DOHH2 (cell line): ENCODE measurements at regions not wholly inside any gene's neighbourhood (a gene's known extent, or its start where the extent isn't known, plus 50 kb on each side); places are given as distances from the start of the nearest gene placed in this dataset.

Experiments used
- H3F3A ChIP-seq: fragments of 200-600 bp; sonication (generic), shearing (Covaris generic); 2 replicates; pipeline ENCODE4 v1.6.0; 2016; ENCODE audit warnings: antibody characterized with exemption, mild to moderate bottlenecking; ENCODE audit not compliant: control insufficient read depth, insufficient read depth
- H3K27ac ChIP-seq: fragments of 200-600 bp; sonication (generic); 2 replicates; pipeline ENCODE4 v1.5.1; 2014; ENCODE audit warnings: low read depth, mild to moderate bottlenecking, low read length, moderate library complexity
- H3K27me3 ChIP-seq: fragments of 200-600 bp; sonication (generic); 2 replicates; pipeline ENCODE4 v1.6.1; 2014; ENCODE audit warnings: mild to moderate bottlenecking, low read length, mixed read lengths; ENCODE audit not compliant: control insufficient read depth
- H3K36me3 ChIP-seq: fragments of 200-600 bp; sonication (generic); 2 replicates; pipeline ENCODE4 v1.6.1; 2014; ENCODE audit warnings: mild to moderate bottlenecking, low read length, moderate library complexity, mixed read lengths; ENCODE audit not compliant: control insufficient read depth
- H3K4me1 ChIP-seq: fragments of 200-600 bp; sonication (generic); 2 replicates; pipeline ENCODE4 v1.6.1; 2014; ENCODE audit warnings: mild to moderate bottlenecking, low read length, mixed read lengths; ENCODE audit not compliant: control insufficient read depth
- H3K4me2 ChIP-seq: fragments of 200-600 bp; sonication (generic); 2 replicates; pipeline ENCODE4 v1.6.0; 2014; ENCODE audit warnings: mild to moderate bottlenecking, low read length, moderate library complexity
- H3K4me3 ChIP-seq: fragments of 200-600 bp; sonication (generic); 2 replicates; pipeline ENCODE4 v1.5.1; 2014; ENCODE audit warnings: mild to moderate bottlenecking, low read length, mixed read lengths
- H3K79me2 ChIP-seq: fragments of 200-600 bp; sonication (generic); 2 replicates; pipeline ENCODE4 v1.6.1; 2014; ENCODE audit warnings: mild to moderate bottlenecking, low read length, mixed read lengths; ENCODE audit not compliant: control insufficient read depth
- H3K9me2 ChIP-seq: fragments of 200-600 bp; sonication (generic); replicated peaks from 2 replicates; pipeline ENCODE4 v1.6.1; 2014; ENCODE audit warnings: mild to moderate bottlenecking, low read length, mixed read lengths; ENCODE audit not compliant: control insufficient read depth
- H3K9me3 ChIP-seq: fragments of 200-600 bp; sonication (generic); 2 replicates; pipeline ENCODE4 v1.6.1; 2014; ENCODE audit warnings: antibody characterized with exemption, low read length, mixed read lengths; ENCODE audit not compliant: control insufficient read depth, insufficient read depth
- H4K20me1 ChIP-seq: fragments of 200-600 bp; sonication (generic); 2 replicates; pipeline ENCODE4 v1.6.0; 2014; ENCODE audit warnings: low read depth, mild to moderate bottlenecking, antibody characterized with exemption, low read length, moderate library complexity; ENCODE audit not compliant: control insufficient read depth, insufficient read depth
- CTCF ChIP-seq: fragments of 200-600 bp; sonication (generic); IDR thresholded peaks from one replicate; pipeline ENCODE4 v1.5.1; 2014; ENCODE audit warnings: antibody characterized with exemption, mild to moderate bottlenecking, low read depth, low read length; ENCODE audit not compliant: poor library complexity, severe bottlenecking
- EZH2phosphoT487 ChIP-seq: fragments of 200-600 bp; sonication (generic); IDR thresholded peaks from 2 replicates; pipeline ENCODE4 v1.6.1; 2017; ENCODE audit warnings: borderline replicate concordance, mild to moderate bottlenecking, antibody characterized with exemption, low read length, moderate library complexity, mixed read lengths

GRCh38 chr13:97600458-97601075 lies 166.6 kb downstream of the RAP2A start:
- Histone ChIP-seq H3F3A (no peaks in the 10 kb centered on the region), H4K20me1 (no peaks in the 10 kb centered on the region), H3K36me3 (no peaks in the 10 kb centered on the region), H3K79me2 (no peaks in the 10 kb centered on the region), H3K4me3 (no peak overlapping the region), H3K27me3 (no peaks in the 10 kb centered on the region), H3K9me3 (no peaks in the 10 kb centered on the region), H3K4me2 (no peak overlapping the region), H3K9me2 (no peaks in the 10 kb centered on the region), H3K4me1 (no peaks in the 10 kb centered on the region), H3K27ac (no peak overlapping the region)
- TF ChIP-seq EZH2phosphoT487 (no peak), CTCF (no peak)

- Histone ChIP-seq H3K4me1 (no peaks in the 10 kb centered on the region), H4K20me1 (no peaks in the 10 kb centered on the region), H3K9me2 (no peaks in the 10 kb centered on the region), H3K27me3 (no peaks in the 10 kb centered on the region), H3K4me3 (no peak overlapping the region), H3K27ac (no peak overlapping the region), H3F3A (no peaks in the 10 kb centered on the region), H3K79me2 (no peaks in the 10 kb centered on the region), H3K9me3 (no peaks in the 10 kb centered on the region), H3K36me3 (no peaks in the 10 kb centered on the region), H3K4me2 (no peak overlapping the region)
- TF ChIP-seq CTCF (no peak), EZH2phosphoT487 (no peak)
Observed at GRCh38 chr13:97615266-97615665, 181.3 kb downstream of the RAP2A start.

GRCh38 chr13:97616385-97616784 lies 182.4 kb downstream of the RAP2A start:
- Histone ChIP-seq H3K9me3 (no peaks in the 10 kb centered on the region), H3K36me3 (no peaks in the 10 kb centered on the region), H3K4me2 (no peak overlapping the region), H3K4me1 (no peaks in the 10 kb centered on the region), H3F3A (no peaks in the 10 kb centered on the region), H3K4me3 (no peak overlapping the region), H3K9me2 (no peaks in the 10 kb centered on the region), H4K20me1 (no peaks in the 10 kb centered on the region), H3K27me3 (no peaks in the 10 kb centered on the region), H3K79me2 (no peaks in the 10 kb centered on the region), H3K27ac (no peak overlapping the region)
- TF ChIP-seq CTCF (no peak), EZH2phosphoT487 (no peak)
